Dedifferentiated amniotic fluid mesenchymal stem cell (primary cell): ENCODE measurements at regions not wholly inside any gene's neighbourhood (a gene's known extent, or its start where the extent isn't known, plus 50 kb on each side); places are given as distances from the start of the nearest gene placed in this dataset.
"Not testable (repeated sequence)": the region's sequence is repeated elsewhere in the genome, so short reads cannot be mapped to it uniquely, and the experiment has no call there.

Experiments
- DNase-seq: peaks from one replicate; pipeline ENCODE4 v3.0.0-alpha.2; 2016; ENCODE audit errors: extremely low spot score

DNA sequence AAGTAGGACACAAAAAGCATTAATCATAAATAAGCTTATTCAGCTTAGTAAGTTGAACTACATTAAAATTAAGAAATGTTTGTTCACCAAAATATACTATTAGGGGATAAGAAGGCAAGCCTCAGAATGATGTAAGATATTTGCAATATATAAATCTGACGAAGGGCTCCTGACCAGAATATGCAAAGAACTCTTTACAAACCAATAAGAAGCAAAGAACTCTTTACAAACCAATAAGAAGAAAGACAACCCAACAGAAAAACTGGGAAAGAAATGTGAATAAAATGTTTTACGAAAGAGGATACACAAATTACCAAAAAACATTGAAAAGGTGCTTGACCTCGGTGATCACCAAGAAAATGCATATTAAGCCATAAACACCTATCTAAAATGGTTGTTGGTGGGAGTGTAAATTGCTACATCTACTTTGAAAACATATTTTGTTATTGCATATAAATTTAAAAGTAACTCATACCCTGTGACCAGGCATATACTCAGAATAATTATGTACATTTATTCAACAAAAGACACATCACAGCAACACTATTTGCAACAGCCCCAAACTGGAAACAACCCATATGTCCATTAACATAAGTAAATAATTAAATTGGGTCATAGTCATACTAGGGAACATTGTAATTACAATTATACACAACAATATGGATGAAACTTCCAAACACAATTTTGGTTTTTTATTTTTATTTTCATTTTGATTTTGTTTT is 83.3 kb upstream of the CTBP2 start:
- DNase-seq: no peak

DNA sequence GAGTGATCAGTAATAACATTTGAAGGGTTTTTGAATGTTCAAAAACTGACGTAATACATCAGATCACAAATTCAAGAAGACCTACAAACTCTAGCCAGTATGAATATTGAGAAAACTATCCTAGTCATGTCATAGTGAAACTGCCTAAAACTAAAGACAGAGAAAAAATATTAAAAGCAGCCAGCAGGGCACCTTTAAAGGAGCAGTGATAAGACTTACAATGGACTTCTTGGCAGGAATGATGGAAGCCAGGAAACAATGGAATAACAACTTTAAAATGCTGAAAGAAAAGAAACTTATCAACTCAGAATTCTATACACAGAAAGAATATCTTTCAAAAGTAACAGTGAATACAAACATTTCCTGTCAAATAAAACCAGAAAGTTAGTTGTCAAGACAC is 78.3 kb upstream of the CTBP2 start:
- DNase-seq: no peak

DNA sequence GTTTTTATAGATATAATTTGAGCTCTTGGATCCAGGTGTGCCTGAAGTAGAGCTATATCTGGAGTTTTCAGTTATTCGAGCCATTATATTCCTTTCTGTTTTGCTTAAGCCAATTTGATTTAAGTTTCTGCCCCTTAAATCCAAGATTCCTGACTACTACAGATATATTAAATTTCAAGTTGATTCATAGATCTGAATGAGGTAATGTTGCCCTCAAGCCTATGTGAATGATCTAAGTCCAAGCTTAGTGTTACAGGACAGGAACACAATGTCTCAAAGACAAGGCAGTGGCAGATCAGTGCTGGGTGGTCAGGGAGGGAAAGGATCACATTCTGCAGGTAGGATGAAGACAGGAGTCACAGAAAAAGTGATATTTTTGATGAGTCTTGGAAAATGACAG is 75.7 kb upstream of the CTBP2 start:
- DNase-seq: no peak

DNA sequence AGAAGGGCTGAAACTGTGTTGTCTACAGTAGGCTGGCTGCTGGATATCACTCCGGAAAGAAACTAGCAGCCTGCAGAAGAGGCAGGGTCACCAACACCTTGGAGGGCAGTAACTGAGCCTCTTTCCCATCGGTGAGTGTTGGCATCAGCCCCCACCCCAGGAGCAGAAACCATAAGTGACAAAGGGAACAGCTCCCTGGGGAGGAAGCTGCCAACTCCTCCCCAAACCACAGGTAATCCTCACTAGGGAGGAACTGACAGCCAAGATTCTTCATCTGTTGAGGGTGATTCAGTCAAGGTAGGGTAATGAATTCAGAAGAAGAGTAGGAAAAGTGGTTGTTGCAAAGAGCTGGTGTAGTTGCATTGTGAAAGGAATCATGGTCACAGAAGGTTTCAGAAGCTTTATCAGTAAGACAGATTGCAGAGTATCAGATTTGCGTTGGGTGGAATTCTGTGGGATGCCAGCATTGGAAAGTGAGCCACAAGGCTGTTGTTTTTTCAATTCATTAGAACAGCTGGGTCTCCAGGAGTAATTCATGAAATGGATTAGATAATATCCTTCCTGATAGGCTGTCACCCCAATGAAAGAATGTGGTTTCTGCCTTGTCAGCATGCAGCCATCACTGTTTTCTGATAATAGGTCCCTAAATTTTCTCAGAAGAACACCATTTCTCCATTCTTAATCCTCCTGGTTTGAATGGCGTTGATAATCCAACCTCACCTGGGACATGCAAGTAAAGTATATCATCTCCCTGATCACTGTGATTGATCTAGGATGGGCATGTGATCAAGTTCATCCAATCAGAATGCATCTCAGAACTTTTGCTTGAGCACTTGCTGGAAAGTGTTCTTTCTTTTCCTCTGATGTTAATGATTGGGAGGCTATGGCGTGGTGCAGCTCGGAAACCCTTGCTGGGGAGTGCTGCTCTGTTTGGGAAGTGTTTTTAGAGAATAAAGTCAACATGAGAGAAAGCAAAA is 75.0 kb upstream of the CTBP2 start:
- DNase-seq: no peak

DNA sequence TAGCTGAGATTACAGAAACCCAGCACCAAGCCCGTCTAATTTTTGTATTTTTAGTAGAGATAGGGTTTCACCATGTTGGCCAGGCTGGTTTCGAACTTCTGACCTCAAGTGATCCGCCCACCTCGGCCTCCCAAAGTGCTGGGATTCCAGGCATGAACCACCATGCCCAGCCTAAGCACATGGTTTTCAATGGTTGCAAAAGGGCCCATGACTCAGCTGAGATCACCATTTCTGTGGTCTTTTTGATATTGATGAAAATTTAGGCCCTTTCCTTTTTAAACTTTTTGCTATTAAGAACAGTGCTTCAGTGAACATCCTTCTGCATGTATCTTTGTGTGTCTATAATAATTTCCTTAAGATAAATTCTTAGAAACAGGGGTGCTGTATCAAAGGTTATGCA is 74.2 kb upstream of the CTBP2 start:
- not testable (repeated sequence) for DNase-seq

DNA sequence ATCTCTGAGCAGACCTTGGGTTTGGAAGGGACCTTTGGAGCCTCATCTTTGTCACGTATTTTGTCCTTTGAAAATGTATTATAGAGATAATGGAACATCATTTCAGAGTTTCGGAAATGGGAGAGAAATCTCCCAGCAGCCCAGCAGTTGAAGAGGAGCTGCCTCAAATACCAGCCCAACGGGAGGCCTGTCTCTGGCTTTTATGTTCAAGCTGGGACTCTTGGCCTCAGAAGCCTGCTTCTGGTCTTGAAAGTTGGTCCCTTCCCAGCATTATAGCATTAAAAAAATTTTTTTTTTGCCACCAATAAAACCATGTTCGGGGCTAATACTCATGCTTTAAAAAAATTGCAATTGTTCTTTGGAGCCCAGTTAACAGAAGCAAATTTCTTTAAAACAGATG is 73.4 kb upstream of the CTBP2 start:
- no peak for DNase-seq

DNA sequence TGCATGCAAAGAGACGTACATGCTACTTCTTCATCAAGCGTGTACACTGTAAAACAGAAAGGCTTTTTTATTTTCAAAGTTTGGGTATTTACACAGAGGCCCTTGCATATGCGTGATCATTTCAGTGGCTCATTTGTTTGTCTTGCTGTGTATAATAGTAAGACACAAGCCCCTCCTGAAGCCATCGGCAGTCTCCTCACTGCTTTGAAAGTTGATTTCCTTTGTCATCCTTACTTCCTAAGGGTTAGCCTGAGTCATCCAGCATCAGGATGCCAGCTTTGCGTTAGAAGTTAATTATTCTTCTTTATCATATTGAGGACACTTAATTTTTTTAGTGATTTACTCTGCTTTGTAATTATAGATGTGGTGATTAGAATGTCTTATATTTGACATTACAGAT is 72.5 kb upstream of the CTBP2 start:
- DNase-seq: no peak

DNA sequence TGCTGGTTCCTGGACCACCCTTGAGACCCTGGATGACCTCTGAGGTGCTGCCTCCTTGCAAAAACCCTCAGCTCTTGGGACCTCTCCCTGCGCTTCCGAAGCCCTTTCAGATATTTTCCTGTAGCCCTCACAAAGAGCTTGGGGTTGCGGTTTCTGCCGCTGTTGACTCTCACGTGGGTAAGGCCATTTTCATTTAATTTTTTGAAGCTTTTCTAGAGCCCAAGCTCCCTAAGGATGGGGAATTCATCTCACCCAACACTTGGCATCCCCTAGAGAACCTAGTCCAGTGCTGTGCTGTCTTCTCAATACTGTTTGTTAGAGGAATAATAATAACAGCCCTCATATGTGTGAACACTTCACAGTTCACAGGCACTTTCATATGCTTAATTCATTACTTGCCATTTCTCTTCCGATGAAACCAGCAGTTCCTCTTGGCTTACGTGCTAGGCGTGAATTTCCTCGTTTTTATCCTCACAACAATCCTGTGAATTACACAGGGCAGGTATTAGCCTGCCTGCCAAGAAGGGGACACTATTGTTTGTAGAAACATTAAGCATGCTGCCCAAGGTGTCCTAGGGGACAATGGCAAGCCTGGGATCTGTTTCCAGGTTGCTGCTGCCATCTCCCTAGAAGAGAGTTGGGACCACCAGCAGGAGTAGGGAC is 71.6 kb upstream of the CTBP2 start:
- DNase-seq: no peak

DNA sequence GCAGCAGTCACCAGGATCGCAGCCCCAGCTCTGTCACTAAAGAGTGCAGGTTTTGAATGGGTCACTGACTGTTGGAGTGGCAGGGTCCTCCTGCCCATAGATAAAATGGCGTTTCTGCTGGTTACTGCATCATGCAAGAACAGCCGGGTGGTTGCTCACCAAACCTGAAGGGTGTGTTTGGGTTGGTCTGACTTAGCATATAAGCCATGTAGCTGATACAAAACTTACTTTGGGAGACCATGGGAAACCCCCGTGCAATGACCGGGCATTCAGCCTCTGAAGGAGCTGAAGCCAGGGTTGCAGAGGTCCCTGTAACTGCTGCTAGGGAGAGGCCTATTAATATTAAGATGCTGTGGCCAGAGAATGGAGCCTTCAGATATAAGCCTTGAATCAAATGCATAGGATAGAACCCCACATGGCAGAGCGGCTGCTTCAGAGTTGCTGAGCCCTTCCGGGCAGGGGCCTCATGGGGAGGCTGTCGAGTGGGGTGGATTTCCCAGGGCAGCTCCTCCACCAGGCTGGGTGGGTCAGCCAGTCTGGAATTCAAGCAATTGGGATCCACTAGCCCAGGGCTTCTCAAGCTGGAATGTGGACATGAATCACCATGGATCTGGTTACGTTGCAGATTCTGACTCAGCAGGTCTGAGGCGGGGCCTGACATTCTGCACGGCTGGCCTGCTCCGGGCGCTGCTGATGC is 70.9 kb upstream of the CTBP2 start:
- peak; percentile 99 for DNase-seq

DNA sequence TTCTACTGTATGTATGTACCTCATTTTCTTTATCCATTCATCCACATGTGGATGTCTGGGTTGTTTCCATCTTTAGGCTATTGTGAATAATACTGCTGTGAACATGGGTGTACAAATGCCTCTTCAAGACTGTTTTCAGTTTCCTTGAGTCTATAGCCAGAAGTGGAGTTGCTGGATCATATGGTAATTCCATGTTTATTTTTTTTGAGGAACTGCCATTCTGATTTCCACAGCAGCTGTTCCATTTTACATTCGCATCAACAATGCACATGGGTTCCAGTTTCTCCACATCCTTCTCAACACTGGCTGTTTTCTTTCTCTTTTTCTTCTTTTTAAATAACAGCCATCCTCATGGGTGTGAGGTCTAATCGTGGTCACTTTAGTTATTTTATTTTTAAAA is 69.9 kb upstream of the CTBP2 start:
- no peak for DNase-seq

DNA sequence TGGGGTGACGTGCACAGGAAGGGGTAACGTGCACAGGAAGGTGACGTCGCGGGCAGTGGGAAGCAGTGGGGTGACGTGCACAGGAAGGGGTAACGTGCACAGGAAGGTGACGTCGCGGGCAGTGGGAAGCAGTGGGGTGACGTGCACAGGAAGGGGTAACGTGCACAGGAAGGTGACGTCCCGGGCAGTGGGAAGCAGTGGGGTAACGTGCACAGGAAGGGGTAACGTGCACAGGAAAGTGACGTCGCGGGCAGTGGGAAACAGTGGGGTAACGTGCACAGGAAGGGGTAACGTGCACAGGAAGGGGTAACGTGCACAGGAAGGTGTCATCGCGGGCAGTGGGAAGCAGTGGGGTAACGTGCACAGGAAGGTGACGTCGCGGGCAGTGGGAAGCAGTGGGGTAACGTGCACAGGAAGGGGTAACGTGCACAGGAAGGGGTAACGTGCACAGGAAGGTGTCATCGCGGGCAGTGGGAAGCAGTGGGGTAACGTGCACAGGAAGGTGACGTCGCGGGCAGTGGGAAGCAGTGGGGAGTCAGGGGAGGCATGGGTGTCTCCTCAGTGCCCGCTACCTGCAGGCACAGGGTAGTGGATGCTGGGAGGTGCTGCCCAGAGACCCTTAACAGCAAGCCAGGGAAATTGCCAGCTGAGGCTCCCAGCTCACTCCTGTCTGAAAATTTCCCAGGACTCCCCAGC is 68.0 kb upstream of the CTBP2 start:
- not testable (repeated sequence) for DNase-seq

DNA sequence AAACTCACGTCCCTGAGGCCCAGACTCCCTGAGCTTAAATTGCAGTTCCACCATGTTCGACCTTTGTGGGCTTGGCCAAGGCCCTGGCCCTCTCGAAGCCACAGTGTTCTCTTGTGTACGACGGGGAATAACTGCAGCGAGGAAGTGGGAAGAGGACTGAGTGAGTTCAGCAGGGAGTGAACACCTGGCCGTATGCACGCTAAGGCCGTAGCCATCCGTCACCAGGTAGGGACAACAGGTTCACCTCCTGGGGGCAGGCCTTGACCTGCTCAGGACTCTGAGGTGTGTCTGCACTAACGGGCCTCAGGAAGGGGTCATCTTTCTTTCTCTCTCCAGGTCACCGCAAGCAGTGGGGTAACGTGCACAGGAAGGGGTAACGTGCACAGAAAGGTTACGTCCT is 67.2 kb upstream of the CTBP2 start:
- DNase-seq: no peak

DNA sequence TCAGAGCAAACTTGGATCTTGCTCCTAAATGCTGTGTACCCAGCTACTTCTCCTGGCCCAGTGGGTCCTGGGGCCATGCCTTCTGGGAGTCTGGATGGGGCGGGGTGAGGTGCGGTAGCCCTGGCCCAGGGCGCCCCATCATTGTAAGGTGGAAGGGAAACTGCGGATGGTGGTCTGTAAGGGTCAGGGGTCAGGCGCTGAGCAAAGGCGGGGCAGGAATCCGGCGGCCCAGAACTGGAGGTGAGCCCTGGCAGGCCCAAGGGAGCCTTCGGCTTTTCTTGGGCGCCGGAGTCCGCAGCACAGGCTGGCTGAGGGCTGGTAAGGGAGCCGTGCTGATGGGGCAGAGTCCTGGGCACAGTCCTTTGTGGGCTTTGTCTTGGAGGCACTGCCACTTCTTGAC is 66.5 kb upstream of the CTBP2 start:
- no peak for DNase-seq

DNA sequence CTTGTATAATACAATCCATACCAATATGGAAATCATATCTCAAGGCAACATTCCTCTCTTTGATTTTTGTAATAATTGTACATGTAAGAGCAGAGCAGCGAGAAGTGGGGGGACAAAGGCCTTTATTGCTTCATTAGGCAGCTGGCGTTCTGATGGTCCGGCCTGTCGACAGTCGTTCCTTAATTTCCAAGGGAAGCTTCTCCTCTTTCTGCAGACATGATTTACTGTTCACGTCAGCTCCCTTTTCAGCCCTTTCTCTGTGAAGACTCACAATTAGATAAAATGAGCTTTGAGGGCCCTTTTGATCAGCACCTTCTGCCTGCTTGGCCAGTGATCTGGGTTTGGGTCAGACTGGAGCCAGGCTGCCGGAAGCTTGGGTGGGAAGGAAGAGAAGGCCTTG is 65.6 kb upstream of the CTBP2 start:
- DNase-seq: no peak

DNA sequence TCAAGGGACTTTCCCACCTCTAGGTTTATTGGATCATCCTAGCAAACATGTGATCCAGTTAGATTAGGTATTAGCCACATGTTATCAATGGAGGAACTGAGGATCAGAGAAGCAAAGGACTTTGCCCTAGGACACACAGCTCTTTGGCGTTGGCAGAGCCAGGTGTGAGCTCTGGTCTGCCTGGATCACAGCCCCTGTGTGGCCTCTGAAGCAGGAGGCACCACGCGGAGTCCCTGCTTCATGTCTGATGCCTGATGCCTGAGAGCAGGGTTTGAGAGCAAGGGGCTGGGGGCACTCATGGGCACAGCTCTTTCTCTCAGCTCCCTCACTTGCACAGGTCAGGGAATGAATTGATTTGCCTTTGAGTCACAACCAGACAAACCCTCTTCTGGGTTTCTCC is 64.7 kb upstream of the CTBP2 start:
- DNase-seq: no peak

DNA sequence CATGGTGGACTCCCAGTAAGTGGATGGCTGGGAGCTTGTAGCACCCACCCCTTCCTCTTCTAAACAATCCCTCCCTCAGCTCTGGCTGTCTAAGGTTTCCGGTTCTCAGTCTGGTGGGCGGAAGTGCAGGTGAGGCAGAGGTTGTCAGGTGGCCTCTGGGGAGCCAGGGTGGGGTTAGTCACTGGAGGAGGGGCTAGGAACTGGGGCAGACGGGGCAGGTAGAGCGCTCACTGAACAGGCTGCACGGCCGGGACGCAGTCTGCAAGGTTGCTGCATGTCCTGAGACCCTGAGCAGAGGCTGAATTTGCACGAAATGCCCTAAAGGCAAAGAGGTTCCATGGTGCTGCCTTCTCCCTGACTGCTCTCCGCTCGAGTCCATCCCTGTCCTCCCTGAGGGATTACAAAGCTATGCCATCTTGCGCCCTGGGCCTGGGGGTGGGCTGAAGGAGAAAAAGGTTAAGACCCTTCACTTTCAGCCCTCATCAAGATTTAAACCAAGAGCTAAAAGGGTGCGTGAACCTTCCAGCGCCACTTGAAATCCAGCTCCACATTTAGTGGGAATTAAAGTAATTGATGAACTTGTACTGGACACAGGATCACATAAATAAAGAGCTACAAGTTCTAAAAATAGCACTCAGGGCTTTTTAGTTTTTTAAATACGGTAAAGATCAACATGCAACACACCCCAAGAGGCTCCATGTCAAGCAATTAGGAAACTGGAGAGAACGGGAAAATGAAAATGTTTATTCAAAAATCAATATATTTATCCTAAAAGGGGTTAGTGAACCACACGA is 62.3 kb upstream of the CTBP2 start:
- no peak for DNase-seq

DNA sequence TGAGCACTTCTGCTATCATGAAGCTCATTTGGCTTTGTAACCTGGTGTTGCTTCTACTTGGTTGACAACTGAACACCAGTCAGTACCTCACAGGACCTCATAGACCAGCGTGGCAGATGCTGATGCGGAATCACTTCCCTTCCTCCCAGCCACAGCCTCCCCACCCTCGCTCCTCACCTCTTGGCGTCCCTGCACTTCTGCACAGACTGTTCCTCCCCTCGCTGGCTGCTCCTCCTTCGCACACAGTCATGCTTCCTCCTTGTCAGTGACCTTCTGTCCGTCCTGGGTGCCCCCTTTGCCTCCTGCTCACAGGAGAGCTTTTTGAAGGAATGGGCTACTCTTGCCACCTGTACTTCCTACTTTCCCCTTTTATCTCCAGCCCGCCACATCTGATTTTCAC is 61.4 kb upstream of the CTBP2 start:
- no peak for DNase-seq

DNA sequence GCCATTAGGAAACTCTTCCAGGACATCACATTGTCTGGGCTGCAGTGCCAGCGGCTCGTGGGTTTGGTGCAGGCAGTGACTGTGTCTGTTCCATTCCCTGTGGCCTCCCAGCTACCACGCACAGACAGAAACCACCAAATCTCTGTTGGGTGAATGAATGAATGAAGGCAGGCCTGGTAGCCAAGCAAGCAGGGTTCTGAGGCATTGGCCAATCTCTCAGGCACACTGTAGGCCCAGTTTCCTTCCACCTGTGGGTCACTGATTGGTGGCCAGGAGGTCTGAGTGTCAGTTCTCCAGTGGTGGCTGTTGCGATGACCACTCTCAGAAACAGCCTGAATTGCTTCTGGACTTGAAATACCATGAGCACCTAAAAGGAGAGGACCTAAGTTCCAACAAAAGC is 59.4 kb upstream of the CTBP2 start:
- DNase-seq: no peak

DNA sequence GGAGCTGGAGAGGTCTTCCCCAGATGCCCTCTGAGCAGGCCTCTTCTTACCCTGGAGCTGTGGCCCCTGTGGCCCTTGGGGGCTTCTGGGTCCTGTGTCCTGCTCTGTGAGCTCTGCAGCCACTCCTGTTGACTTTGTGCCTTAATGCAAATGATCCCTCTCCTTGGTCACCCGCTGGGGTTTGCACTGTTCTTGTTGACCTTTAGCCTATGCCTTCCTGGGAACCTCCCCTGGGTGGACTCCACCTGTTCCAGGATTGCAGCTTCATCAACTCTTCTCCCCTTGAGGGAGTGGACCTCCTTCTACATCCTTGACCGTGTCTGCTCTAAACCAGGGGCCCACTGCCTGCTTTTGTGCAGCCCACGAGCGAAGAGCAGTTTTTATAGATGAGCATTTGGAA is 58.6 kb upstream of the CTBP2 start:
- no peak for DNase-seq

DNA sequence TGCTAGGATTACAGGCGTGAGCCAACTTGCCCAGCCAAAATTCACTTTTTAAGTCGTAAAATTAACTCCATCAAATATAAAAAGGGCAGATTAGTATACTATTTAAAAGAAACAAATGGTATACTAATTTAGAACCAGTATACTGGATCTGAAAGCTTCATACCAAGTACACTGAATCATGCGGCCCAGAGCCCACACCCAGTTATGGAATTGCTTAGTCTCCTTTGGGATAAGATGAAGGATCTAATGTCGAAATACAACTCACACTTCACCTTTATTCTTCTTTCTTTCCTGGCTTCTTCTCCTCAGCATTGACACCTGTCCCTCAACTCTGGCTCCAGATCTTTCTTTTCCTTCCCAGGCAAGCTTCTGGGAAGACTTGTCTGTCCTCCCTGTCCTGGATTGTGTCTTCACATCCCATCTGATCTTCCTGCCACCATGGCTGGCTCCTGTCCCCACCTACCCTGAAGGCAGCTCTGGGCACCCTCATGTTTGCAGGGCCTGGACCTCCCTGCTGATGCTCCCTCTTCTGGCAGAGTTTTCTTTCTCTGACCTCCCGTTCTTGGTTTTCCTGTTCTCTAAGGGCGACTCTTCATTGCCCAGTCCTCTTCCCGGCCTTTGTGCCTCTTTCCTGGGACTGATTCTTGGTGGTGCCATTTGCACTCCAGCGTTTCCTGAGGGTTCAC is 57.8 kb upstream of the CTBP2 start:
- peak; percentile 70 for DNase-seq
